ENCODE measurements at regions not wholly inside any gene's neighbourhood (a gene's known extent, or its start where the extent isn't known, plus 50 kb on each side); places are given as distances from the start of the nearest gene placed in this dataset.

DNA sequence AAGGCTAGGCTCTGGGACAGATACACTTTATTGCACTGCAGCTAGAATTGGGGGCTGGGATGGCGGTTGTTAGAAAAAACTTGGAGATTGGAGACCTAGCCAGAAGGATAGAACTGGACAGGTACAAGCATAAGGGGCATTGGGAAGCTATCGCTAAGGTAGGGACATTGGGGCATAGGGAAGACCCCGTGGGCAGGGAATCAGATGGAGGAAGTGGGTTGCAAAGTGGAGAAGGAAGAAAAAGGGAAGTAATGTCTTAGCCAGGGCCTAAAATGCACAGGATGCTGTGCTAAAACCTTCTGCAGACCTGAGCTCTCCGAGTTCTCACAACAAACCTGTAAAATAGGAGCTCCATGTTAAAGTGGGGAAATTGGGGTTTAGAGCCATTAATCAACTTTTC lies 178.2 kb downstream of the ZDHHC21 start:
- Mint-ChIP-seq H3K36me3 (ENCODE audit: insufficient read depth, unreplicated experiment) (no peaks in the 10 kb centered on the region), H3K9me3 (ENCODE audit: unreplicated experiment) (no peaks in the 10 kb centered on the region), H3K4me3 (ENCODE audit: unreplicated experiment) (no peak overlapping the region), H3K27me3 (ENCODE audit: insufficient read depth, unreplicated experiment) (peaks cover 14% of the 10 kb centered on the region), H3K4me1 (ENCODE audit: insufficient read depth, unreplicated experiment) (no peaks in the 10 kb centered on the region), H3K27ac (ENCODE audit: low read depth, unreplicated experiment) (no peak overlapping the region)
- DNase-seq (ENCODE audit: unreplicated experiment) = no peak
- no TSS peak for BruUV-seq (replicated peaks)
- intact Hi-C loops (cut with micrococcal nuclease) = no loop called here
- TF ChIP-seq, protein P1, sequence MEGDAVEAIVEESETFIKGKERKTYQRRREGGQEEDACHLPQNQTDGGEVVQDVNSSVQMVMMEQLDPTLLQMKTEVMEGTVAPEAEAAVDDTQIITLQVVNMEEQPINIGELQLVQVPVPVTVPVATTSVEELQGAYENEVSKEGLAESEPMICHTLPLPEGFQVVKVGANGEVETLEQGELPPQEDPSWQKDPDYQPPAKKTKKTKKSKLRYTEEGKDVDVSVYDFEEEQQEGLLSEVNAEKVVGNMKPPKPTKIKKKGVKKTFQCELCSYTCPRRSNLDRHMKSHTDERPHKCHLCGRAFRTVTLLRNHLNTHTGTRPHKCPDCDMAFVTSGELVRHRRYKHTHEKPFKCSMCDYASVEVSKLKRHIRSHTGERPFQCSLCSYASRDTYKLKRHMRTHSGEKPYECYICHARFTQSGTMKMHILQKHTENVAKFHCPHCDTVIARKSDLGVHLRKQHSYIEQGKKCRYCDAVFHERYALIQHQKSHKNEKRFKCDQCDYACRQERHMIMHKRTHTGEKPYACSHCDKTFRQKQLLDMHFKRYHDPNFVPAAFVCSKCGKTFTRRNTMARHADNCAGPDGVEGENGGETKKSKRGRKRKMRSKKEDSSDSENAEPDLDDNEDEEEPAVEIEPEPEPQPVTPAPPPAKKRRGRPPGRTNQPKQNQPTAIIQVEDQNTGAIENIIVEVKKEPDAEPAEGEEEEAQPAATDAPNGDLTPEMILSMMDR (IDR thresholded peaks at IDR 0.05; ENCODE audit: unreplicated experiment) = no peak
- POLR2A ChIA-PET = no interaction called here
- CTCF ChIA-PET = interaction anchor here (0.6 to 1.4 kb wide), 3 partner anchors 17 to 1091 kb away, joined by 3 to 4 read pairs (median 3); no protein-coding TSS in a partner anchor

DNA sequence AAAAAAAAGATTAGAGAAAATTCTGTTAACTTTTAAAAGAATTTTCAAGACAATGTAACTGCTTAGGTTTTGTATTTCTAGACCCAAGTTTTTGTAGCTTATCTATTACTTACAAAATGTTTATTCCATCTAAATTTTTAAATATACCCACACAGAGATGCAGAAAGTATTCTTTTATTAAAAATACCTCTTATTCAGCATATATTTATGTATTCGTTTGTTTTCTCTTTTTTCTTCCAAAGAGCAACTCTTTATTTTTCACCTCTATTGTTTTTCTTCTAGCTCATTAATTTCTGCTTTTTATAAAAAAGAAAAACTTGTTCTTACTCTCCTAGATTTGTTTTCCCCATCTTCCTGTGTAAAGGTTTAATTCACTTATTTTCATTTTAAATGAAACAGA lies 180.3 kb downstream of the ZDHHC21 start:
- no peaks in the 10 kb centered on the region for H3K4me1 Mint-ChIP-seq (ENCODE audit: insufficient read depth, unreplicated experiment)
- no peak for DNase-seq (ENCODE audit: unreplicated experiment)
- no peaks in the 10 kb centered on the region for H3K36me3 Mint-ChIP-seq (ENCODE audit: insufficient read depth, unreplicated experiment)
- POLR2A ChIA-PET = interaction anchor here (1.2 kb wide), 1 partner anchor 12 kb away, joined by 3 read pairs; no protein-coding TSS in a partner anchor
- no peak overlapping the region for H3K27ac Mint-ChIP-seq (ENCODE audit: low read depth, unreplicated experiment)
- BruUV-seq (replicated peaks) = no TSS peak
- intact Hi-C loops (cut with micrococcal nuclease) = no loop called here
- CTCF ChIA-PET = interaction anchor here (0.6 to 0.8 kb wide), 2 partner anchors 48 to 256 kb away, joined by 3 read pairs; no protein-coding TSS in a partner anchor
- TF ChIP-seq, protein P1 (IDR thresholded peaks at IDR 0.05; ENCODE audit: unreplicated experiment) = no peak
- H3K4me3 Mint-ChIP-seq (ENCODE audit: unreplicated experiment) = no peak overlapping the region
- peaks cover 35% of the 10 kb centered on the region for H3K27me3 Mint-ChIP-seq (ENCODE audit: insufficient read depth, unreplicated experiment)
- H3K9me3 Mint-ChIP-seq (ENCODE audit: unreplicated experiment) = no peaks in the 10 kb centered on the region

DNA sequence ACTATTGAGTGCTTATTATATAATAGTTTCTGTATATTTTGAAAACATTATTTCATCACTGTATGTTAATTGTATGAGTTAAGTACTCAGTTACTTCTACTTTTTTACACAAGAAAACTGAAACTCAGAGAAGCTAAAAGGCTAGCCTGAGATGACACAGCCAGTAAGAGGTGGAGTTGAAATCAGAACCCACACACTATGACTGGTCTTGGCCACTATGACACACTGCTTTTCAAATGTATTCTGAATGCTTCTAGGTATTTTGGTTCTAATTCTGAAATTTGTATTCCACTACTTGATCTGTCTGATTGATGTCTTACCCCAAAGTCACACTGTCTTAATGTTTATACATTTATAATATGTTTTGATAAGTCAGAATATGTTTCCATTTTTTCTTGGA lies 181.8 kb downstream of the ZDHHC21 start:
- H3K27me3 Mint-ChIP-seq (ENCODE audit: insufficient read depth, unreplicated experiment) = peaks cover 50% of the 10 kb centered on the region
- H3K9me3 Mint-ChIP-seq (ENCODE audit: unreplicated experiment) = no peaks in the 10 kb centered on the region
- TF ChIP-seq, protein P1 (IDR thresholded peaks at IDR 0.05; ENCODE audit: unreplicated experiment) = no peak
- POLR2A ChIA-PET = no interaction called here
- CTCF ChIA-PET = interaction anchor here (1.3 kb wide), 1 partner anchor 25 kb away, joined by 4 read pairs; no protein-coding TSS in a partner anchor
- no TSS peak for BruUV-seq (replicated peaks)
- no peaks in the 10 kb centered on the region for H3K36me3 Mint-ChIP-seq (ENCODE audit: insufficient read depth, unreplicated experiment)
- intact Hi-C loops (cut with micrococcal nuclease) = no loop called here
- H3K4me3 Mint-ChIP-seq (ENCODE audit: unreplicated experiment) = no peak overlapping the region
- DNase-seq (ENCODE audit: unreplicated experiment) = no peak
- no peaks in the 10 kb centered on the region for H3K4me1 Mint-ChIP-seq (ENCODE audit: insufficient read depth, unreplicated experiment)
- H3K27ac Mint-ChIP-seq (ENCODE audit: low read depth, unreplicated experiment) = no peak overlapping the region

DNA sequence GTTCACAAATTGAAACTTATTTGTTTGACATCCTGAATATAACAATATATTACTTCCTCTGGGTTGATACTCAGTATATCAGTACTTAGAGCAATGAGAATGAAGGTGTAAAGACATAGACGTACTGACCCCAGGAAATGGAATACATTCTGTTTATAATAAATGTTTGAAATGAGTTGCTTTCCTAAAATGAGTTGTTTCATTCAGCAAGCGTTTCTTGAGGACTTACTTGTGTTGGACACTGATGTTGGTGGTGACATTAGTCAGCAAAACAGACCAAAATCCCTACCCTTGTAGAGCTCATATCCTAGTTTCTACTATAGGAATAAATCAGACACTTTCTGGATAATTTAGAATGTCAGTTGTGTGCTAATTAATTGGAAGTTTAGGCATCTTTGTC lies 184.3 kb downstream of the ZDHHC21 start:
- Mint-ChIP-seq H3K4me3 (ENCODE audit: unreplicated experiment) (no peak overlapping the region), H3K4me1 (ENCODE audit: insufficient read depth, unreplicated experiment) (no peaks in the 10 kb centered on the region), H3K27ac (ENCODE audit: low read depth, unreplicated experiment) (no peak overlapping the region), H3K9me3 (ENCODE audit: unreplicated experiment) (no peaks in the 10 kb centered on the region), H3K36me3 (ENCODE audit: insufficient read depth, unreplicated experiment) (no peaks in the 10 kb centered on the region), H3K27me3 (ENCODE audit: insufficient read depth, unreplicated experiment) (peaks cover 64% of the 10 kb centered on the region)
- BruUV-seq (replicated peaks) = no TSS peak
- ChIA-PET POLR2A (interaction anchor here (0.5 kb wide), 1 partner anchor 79 kb away, joined by 3 read pairs; no protein-coding TSS in a partner anchor), CTCF (no interaction called here)
- no peak for DNase-seq (ENCODE audit: unreplicated experiment)
- intact Hi-C loops (cut with micrococcal nuclease) = no loop called here
- TF ChIP-seq, protein P1 (IDR thresholded peaks at IDR 0.05; ENCODE audit: unreplicated experiment) = no peak

All from MCF 10A (cell line).